GM21381 (cell line): ENCODE measurements at regions not wholly inside any gene's neighbourhood (a gene's known extent, or its start where the extent isn't known, plus 50 kb on each side); places are given as distances from the start of the nearest gene placed in this dataset.
"Not testable (repeated sequence)": the region's sequence is repeated elsewhere in the genome, so short reads cannot be mapped to it uniquely, and the experiment has no call there.

Experiments
- ATAC-seq: cut with Tn5 transposase; IDR thresholded peaks from one replicate; pipeline ENCODE4 v1.9.1; 2021; ENCODE audit warnings: mild to moderate bottlenecking, moderate library complexity; ENCODE audit not compliant: unreplicated experiment

DNA sequence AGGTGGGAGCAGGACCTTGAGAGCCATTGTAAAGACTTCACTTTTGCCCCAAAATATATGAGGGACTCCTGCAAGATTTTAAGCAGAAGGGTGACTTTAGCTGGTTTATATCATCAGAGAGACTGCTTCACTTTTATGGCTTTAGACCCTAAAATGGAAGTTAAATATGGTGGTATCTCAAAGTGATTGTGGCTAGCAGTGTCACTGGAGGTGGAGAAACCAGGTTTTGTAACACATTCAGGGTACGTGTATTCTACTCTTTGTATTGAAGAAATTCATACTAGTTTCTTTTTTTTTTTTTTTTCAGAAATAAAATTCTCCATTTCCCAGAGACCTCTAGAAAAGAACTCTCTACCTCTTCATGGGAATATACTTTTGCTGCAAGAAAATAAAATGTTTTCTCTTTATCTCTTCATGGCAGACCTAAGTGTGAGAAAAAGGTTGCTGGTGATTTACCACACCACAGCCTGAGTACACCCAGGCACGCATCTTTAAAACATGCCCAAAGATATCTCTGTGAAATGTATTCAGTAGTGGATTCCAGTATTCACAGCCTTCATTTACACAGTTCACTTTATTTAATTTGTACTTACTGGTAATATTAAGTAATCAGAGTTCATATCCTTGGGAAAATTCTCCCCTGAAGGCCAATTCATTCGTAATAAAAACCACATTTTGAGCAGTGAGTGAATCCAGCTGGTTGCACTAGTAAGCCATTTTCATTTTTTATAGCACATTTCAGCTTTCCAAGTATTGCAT, 74.3 kb upstream of the GUCY1A1 start:
- ATAC-seq: no peak

DNA sequence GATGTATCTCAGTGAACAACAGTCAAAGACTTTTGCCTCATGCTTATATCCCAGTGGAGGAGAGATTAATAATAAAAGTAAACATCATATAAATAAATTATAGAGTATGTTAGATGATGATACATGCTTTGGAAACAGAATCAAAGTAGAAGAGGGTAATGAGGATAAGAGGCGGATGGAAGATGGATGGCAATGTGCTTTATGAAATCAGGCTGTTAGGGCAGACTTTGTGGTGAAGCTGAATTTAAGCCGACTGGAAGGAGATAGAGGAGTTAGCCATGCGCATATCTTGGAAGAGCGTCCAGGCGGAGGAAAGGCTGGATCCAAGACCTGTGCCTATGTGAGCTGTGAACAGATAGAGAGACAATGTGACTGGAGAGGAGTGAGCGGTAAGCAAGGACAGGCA, 74.9 kb upstream of the GUCY1A1 start:
- no peak for ATAC-seq

DNA sequence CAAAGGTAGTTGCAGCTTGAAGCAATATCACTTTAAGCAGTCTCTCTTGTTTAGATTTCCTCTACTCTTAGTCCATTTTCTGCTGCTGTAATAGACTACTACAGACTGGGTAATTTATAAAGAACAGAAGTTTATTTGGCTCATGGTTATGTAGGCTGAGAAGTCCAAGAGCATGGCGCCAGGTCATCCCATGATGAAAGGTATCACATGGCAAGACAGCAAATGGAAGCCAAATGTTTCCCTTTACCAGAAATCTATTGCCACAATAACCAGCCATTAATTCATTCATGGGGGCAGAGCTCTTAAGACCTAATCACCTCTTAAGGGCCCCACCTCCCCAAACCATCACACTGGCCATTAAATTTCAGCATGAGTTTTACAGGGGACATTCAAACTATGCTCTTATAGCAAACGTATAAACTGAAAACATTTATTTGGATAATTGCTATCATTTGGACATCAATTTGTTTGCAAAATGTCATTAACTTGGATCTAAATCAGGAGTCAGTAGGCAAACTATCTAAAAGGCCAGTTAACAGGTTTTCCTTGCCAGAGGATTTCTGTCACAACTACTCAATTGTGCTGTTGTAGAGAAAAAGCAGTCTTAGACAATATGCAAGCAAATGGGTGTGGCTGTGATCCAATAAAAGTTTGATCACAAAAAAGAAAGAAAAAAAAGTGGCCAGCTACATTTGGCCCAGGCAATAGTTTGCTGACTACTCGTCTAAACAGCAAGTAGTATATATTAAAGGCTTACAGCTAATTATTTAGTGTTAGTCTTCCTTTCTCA, 75.7 kb upstream of the GUCY1A1 start:
- no peak for ATAC-seq

DNA sequence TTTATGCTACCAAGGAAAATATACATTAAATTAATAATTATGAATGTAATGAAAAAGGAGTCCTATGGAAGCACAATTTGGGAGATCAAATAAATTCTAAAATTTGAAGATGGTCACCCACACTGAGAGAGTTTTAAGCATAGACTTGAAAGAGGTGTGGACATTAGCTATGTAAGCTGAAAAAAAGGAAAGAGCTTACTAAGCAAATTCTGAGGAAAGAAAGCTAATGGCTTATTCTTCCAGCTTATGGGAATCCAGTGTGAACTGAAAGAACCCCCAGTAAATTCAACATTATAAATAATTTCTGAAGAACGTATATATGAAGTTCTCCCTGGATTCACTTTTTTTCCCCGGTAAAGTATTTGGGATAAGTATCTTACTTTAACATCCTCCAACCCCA, 78.2 kb upstream of the GUCY1A1 start:
- ATAC-seq: no peak

DNA sequence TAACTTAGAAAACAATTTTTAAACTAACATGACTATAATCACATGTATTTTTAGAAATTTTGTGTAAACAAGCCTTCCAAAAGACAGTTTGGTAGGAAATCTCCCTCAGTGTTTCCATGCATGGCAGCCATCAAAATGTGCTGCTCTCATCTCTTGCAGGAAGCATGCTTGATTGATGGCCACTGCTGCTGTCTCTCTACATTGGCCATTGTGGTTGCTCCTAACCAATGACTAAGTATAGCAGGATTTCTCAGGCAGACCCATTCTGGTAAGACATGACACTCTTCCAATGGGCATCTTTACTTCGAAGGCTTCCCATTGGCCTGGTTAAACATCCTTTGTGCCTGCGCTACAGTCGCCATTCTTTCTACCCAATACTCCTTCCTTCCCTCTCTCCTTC, 78.9 kb upstream of the GUCY1A1 start:
- no peak for ATAC-seq

DNA sequence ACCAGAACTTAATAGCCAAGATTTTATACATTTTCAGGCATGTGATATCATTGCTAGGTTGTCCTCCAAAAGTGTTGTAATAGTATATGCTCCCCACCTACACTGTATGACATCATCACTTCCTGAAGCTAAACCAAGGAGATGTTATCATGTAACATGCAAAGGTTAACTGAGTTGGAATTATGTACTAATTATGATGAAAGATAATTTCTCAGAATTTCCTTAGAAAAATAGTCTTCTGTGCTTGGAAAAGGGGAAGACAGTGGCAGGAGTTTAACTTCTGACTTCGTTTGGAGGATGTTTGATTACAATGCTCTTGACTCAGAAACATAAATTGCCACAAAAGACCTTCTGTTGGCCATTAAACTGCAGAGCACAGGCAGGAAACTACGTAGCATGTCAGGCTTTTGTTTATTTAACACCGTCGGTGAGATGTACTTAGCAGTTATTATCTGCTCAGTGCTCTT, 83.6 kb upstream of the GUCY1A1 start:
- no peak for ATAC-seq

DNA sequence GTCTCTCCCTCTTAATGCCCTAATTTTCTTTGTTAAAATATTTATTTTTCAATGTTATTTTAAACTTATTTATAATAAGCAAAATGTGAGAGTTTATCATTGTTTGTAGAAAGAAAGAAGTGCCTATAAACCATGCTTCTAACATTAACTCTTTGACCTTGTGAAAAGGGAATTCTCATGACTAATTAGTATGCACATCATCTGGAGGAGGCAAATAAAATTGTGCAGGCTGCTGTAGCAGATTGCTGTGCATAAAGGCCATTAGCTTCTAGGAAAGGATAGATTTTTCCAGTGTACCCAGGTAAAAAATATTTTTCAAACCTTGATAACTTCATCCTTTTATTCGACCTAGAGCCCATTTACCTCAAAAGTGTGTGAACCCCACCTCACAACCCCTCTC, 84.6 kb upstream of the GUCY1A1 start:
- no peak for ATAC-seq

DNA sequence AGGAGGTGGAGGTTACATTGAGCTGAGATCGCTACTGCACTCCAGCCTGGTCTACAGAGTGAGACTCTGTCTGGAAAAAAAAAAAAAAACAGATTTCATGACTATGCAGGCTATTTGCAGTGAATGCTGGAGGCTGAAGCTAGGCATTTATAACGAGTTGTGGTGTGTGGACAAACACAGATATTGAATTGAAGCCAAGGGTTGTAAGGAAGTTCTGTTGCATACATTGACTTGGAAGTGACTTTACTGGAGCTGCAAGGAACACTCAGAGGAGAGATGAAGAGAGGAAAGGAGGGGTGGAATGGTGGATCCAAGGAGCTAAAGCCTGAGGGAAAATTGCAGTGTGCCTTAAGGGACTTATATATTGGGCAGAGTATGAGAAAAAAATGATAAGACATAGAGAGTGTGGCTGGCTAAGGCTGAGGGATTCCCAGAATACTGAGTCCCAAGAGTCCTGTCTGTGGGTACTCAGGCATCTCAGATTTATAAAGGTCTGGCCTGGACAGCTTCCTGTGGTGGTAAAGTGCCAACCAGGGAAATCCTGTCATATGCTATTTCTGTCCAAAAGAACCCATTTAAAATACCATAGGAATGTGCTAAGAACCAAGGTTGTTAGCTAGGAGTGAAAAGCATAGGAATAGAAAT, 87.8 kb upstream of the GUCY1A1 start:
- no peak for ATAC-seq

DNA sequence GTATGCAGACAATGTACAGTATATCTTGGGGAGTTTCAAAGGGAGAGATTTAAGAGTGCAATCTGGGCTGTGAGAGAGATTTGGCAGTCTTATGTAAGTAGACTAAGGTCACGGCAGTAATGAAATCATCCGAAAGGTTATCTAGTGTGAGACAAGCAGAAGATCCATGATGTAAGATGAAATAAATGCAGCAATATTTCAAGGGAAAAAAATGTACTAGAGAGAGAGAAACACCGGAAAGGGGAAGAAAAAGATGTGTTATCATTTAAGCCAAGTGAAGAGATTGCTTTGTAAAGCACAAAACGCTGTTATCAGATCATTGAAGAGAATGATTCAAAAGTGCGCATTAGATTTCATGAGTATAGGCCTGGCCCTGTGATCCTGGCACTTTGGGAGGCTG, 88.4 kb upstream of the GUCY1A1 start:
- ATAC-seq: no peak

DNA sequence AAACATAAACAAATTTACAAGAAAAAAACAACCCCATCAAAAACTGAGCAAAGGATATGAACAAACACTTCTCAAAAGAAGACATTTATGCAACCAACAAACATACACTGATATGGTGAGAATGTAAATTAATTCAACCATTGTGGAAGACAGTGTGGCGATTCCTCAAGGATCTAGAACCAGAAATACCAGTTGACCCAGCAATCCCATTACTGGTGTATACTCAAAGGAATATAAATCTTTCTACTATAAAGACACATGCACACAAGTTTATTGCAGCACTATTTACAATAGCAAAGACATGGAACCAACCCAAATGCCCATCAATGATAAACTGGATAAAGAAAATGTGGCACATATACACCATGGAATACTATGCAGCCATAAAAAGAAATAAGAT, 92.3 kb upstream of the GUCY1A1 start:
- ATAC-seq: not testable (repeated sequence)

DNA sequence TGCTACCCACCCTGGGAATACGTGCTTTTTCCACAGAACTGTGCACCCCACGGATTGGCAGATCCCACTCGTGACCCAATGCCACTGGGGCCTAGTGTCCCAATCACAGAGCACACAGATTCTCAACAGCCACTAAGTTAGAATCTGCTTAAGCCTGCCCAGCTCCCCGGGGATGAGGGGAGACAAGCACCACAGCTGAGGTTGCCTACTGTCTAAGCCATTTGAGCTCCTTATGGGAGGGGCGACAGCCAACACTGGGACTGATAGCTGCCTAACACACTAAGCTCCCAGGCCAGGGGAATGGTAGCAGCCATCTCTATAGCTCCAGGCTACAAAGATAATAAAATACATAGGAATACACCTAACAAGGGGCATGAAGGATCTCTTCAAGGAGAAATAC, 93.5 kb upstream of the GUCY1A1 start:
- ATAC-seq: no peak

DNA sequence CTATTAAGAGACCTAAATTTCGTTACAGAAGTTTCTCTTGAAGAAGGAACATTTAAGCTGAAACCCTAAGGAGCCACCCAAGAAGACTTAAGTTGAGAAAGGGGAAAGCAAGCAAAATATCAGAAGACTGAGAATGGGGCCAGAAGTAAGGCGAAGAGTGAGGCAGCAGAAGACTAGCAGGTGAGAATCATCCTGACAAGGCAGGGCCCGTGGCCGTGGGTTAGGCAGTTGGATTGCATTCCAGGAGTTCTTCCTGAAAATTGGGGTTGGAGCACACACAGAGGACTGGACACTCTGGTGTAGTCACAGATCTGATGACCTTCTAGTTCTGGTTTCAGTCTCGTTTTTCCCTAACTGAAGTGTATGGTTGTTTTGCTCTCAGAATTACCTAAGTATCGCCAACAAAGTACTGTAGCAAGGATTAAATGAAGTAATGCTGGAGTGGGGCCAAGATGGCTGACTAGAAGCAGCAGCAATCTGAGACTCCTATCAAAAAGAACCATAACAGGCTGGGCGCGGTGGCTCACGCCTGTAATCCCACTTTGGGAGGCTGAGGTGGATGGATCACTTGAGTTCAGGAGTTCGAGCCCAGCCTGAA, 94.4 kb upstream of the GUCY1A1 start:
- ATAC-seq: no peak

DNA sequence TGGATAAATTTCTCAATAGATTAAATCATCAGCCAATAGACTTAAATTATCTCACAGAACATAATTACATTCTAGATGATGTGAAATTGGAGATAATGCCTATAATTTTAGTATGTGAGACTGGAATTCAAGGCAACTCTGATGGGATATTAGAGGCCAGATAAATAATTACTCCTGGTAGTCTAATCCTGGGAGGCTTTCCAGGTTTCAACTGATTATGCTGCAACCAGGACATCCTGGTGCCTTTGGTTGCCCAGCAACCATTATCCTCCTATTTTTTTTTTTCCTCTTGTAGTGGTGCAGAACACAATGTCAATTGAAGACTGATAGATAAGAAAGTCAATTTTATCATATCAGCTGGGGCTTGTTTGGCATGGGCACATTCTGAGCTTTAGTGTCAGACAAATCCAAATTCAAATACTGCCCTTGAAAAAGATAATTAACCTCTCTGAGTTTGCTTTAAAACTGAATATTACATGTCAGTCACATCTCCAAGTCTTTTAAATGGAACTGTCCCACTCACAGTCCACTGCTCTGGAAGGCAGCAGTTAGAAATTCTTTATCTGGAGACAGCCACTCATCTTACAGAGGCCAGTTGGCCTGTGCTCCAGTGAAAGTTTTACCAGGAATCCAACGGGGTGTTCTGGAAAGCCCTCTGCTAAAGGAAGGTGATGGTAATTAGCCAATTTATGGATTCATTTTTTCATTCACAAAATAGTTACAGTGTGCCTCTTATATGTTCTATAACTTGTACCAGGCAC, 95.3 kb upstream of the GUCY1A1 start:
- ATAC-seq: no peak

DNA sequence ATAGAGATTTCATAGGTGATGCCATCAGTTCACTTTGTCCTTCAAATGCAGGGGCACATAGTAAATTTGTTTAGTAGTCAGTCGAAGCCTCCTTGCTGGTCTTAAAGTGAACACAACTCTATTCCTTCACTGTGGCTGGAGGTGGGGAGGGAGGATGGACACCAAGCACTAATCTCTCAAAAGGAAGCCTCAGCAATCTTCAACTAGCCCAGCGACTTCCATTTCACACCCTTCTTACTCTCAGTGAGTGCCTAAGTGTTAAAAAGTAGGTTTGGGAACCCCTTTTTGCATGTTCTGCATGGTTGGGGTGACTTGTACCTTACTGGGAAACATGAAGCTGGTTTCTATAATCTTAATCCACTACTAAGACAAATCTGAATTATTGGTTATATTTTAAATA, 96.0 kb upstream of the GUCY1A1 start:
- no peak for ATAC-seq

DNA sequence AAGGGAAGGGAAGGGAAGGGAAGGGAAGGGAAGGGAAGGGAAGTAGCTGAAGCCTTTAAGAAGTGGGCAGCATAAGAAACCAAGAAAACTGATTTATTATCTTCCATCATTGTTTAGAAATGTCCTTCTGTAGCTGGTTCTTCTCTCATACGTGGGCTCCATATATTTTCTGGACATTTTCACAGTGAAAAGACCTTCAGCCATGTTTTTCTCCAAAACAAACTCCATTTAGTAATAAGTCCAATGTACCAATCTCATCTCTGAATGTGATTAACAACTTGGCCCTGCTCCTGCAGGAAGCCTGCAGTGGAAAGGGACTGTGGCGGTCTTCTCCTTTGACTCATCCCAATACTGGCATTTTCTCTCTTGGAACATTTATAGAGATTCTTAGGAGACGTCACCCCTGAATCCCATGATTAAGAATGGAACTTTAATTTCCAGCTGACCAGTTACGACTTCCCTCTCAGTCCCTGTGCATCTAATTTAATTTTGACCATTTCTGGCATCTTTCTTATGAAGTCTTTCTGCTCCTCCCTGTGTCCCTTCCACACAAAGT, 96.6 kb upstream of the GUCY1A1 start:
- no peak for ATAC-seq

DNA sequence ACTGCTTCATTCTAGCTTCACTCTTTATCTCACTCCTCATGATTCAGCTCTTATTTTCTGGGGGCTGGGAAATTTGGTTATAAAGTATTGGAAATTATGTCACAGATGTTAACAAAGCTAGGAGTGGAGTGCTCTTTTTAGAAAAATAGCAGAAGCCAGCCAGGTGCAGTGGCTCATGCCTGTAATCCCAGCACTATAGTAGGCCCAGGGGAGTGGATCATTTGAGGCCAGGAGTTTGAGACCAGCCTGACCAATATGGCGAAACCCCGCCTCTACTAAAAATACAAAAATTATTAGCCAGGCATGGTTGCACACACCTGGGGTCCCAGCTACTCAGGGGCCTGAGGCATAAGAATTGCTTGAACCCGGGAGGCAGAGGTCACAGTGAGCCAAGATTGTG, 97.2 kb upstream of the GUCY1A1 start:
- ATAC-seq: no peak

DNA sequence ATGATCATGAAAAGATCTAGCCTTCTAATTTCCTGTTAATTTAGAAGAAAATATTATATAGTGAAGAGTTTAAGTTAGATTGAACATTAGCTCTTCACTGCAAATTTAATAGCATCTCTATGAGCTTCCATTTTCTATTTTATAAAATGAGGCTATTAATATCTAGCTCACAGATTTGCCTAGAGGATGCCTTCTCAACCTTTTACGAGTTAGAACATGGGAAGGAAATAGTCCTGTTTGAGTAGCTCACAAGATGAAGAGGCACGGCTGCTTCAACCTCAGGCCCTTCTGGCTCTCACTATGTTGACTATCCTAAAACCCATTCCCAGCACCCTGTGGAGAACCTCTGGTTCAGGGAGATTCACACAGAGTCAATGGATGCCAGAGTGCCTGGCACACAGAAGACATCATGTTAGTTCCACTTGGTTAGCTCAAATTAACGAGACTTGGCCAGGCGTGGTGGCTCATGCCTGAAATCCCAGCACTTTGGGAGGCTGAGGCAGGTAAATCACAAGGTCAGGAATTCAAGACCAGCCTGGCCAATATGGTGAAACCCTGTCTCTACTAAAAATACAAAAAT, 97.9 kb upstream of the GUCY1A1 start:
- ATAC-seq: no peak

DNA sequence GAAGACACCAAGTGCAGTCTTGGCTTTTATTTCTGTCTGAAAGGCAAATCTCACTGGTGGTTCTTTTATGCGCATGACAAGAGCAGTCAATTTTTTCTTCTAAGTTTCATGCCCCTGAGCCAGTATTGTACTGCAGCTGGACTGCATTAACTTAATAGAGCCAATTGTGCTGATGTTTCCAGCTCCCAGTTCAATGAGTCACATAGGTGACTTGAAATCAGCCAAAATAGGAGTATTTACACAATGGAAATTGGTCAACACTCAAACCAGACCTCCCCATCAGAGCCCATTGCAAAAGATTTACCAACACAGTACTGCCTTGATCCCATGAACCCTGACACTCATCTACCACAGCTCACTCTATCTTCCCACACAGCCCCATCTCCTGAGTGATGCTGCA, 100.3 kb upstream of the GUCY1A1 start:
- ATAC-seq: no peak

DNA sequence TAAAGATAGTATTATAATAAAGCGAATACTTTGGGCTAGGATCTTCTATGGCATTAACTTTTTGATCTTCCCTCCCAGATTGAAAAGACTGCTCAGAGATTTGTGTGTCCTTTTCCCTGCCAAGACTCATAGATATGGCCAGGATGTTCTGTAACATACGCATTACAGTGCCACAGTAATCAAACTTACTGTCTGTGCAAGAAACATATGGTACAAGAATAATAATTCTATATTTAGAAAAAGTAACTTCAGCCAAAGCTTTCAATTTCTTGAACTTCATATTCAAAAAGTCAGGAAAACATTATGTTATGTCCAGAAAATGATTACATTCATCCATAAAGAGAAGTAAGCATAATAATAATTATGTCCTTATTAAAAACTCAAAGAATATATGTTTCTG, 100.9 kb upstream of the GUCY1A1 start:
- ATAC-seq: no peak

DNA sequence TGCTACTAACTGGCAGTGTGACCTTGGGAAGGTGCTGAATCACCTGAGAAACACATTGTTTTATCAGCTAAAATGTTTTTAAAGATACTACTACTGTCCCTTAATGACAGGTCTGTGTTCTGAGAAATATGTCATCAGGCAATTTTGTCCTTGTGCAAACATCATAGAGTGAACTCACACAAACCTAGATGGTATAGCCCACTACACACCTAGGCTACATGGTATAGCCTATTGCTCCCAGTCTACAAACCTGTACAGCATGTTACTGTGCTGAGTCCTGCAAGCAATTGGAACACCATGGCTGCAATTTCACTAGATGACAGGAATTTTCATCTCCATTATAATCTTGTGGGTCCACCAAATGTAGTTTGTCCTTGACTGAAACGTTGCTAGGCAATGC, 101.3 kb upstream of the GUCY1A1 start:
- ATAC-seq: no peak
